ENCODE measurements at regions not wholly inside any gene's neighbourhood (a gene's known extent, or its start where the extent isn't known, plus 50 kb on each side); places are given as distances from the start of the nearest gene placed in this dataset.

DNA sequence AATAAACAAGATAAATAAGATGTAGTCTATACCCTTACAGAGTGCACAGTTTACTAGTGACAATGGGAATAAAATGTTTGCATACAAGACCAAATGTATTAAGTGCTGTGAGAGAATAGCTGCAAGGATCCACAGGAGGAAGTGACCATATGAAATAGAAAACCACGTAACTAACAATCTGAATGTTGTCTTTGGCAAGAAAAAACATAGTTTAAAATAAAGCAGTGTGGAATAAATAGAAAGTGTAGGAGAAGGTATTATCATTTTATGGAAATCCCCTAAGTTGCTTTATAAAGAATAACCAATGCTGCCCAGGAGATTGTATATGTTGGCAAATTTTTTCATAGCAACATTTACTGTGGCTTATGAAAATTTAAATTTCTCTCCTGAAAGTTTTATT, 116.1 kb downstream of the PCDH7 start:
- Histone ChIP-seq H2BK15ac (ENCODE audit: low read length) (no peak overlapping the region), H3K56ac (replicated peaks; ENCODE audit: insufficient read length, low read depth, low read length) (no peak overlapping the region), H2AFZ (ENCODE audit: low read length) (no peak overlapping the region), H3K4ac (replicated peaks; ENCODE audit: insufficient read length, low read depth, low read length) (no peak overlapping the region), H3K23ac (ENCODE audit: insufficient read length) (no peak overlapping the region), H3K27ac (ENCODE audit: low read depth, low read length) (no peak overlapping the region), H2BK20ac (ENCODE audit: low read length) (no peak overlapping the region), H3K14ac (ENCODE audit: insufficient read length) (no peak overlapping the region), H2AK5ac (ENCODE audit: low read depth, low read length) (no peak overlapping the region), H3K79me2 (ENCODE audit: control insufficient read depth in 1 of 2, insufficient read depth in 2 of 2, low read length in 2 of 2) (no peaks in the 10 kb centered on the region), H3K4me2 (ENCODE audit: insufficient read depth in 1 of 2, low read depth in 2 of 2, low read length in 2 of 2) (no peak overlapping the region), H4K8ac (ENCODE audit: extremely low read depth, insufficient read depth, low read length) (no peak overlapping the region), H3K9me3 (ENCODE audit: insufficient read depth in 2 of 2, low read depth in 1 of 2, low read length in 1 of 2) (no peaks in the 10 kb centered on the region), H3K4me1 (replicated peaks in 1 of 4; ENCODE audit: control insufficient read depth in 3 of 4, insufficient read depth in 4 of 4, low read length in 3 of 4) (peaks cover 0 to 11% (median 4%) of the 10 kb centered on the region in 4 experiments; a peak in 4 of 7 replicates), H3K79me1 (ENCODE audit: low read depth, low read length) (no peaks in the 10 kb centered on the region), H4K91ac (replicated peaks; ENCODE audit: insufficient read length, low read length) (no peak overlapping the region), H2BK12ac (ENCODE audit: low read depth, low read length) (no peak overlapping the region), H2BK5ac (ENCODE audit: low read depth, low read length) (no peak overlapping the region), H3K36me3 (ENCODE audit: control insufficient read depth in 2 of 4, insufficient read depth in 4 of 4, low read length in 3 of 4) (no peaks in the 10 kb centered on the region), H2BK120ac (replicated peaks; ENCODE audit: low read depth, low read length) (no peak overlapping the region), H3K9ac (replicated peaks in 1 of 4; ENCODE audit: extremely low read depth in 1 of 4, low read depth in 3 of 4, low read length in 3 of 4) (no peak overlapping the region), H3K23me2 (ENCODE audit: low read depth, low read length) (no peaks in the 10 kb centered on the region), H3K18ac (ENCODE audit: extremely low read depth, low read length) (no peak overlapping the region), H4K20me1 (replicated peaks in 1 of 2; ENCODE audit: control insufficient read depth in 1 of 2, insufficient read depth in 2 of 2, low read length in 2 of 2) (no peaks in the 10 kb centered on the region), H3K27me3 (replicated peaks in 1 of 4; ENCODE audit: control insufficient read depth in 3 of 4, extremely low read depth in 1 of 4, insufficient read depth in 3 of 4, low read length in 3 of 4) (no peaks in the 10 kb centered on the region), H4K5ac (ENCODE audit: insufficient read length, low read depth, low read length) (no peak overlapping the region), H3K4me3 (ENCODE audit: extremely low read depth in 1 of 4, insufficient read depth in 2 of 4, low read depth in 3 of 4, low read length in 4 of 4) (no peak overlapping the region)
- WGBS, 2 experiments (ENCODE audit: extremely low coverage in 1 of 2, insufficient coverage in 1 of 2, insufficient read length in 1 of 2, insufficient replicate concordance in 2 of 2, low coverage in 1 of 2, low lambda C conversion rate in 2 of 2, missing lambda C conversion rate in 1 of 2) = 96% methylated on average over 1 of the region's 1 CpG; no CpG with 5 or more reads in 1 of the 2 experiments
- FAIRE-seq (no peak), DNase-seq (ENCODE audit: low read depth in 1 of 2, low spot score in 2 of 2) (no peak)
- ChIA-PET POLR2A (ENCODE audit: partially characterized antibody) (no interaction called here), CTCF (ENCODE audit: partially characterized antibody) (no interaction called here)
- TF ChIP-seq MAFK (IDR thresholded peaks at IDR 0.05; ENCODE audit: low read depth, low read length) = no peak
- no peak for TF ChIP-seq TAF7 (optimal IDR thresholded peaks at IDR 0.05; ENCODE audit: borderline replicate concordance, low read depth, low read length)
- TF ChIP-seq SP4 (IDR thresholded peaks at IDR 0.05; ENCODE audit: low read length) = no peak
- no peak for TF ChIP-seq NRF1 (IDR thresholded peaks at IDR 0.05; ENCODE audit: low read depth, low read length)
- no peak for TF ChIP-seq POU5F1 (IDR thresholded peaks at IDR 0.05; ENCODE audit: low read depth, low read length)
- no peak for TF ChIP-seq KDM1A (IDR thresholded peaks at IDR 0.05; ENCODE audit: borderline replicate concordance, low read length)
- TF ChIP-seq CBX8 (IDR thresholded peaks at IDR 0.05; ENCODE audit: borderline replicate concordance, low read depth, low read length) = no peak
- TF ChIP-seq POLR2AphosphoS5 (IDR thresholded peaks at IDR 0.05; ENCODE audit: low read depth, low read length) = no peak
- TF ChIP-seq EZH2 (IDR thresholded peaks at IDR 0.05; ENCODE audit: low read depth, low read length, severe bottlenecking) = no peak
- no peak for TF ChIP-seq ASH2L (IDR thresholded peaks at IDR 0.05; ENCODE audit: low read length)
- no peak for TF ChIP-seq SP2 (IDR thresholded peaks at IDR 0.05; ENCODE audit: low read length)
- TF ChIP-seq RFX5 (IDR thresholded peaks at IDR 0.05; ENCODE audit: borderline replicate concordance, low read depth, low read length) = no peak
- no peak for TF ChIP-seq CHD1 (IDR thresholded peaks at IDR 0.05; ENCODE audit: low read depth, low read length)
- no peak for TF ChIP-seq KDM4A (IDR thresholded peaks at IDR 0.05; ENCODE audit: low read depth, low read length, severe bottlenecking)
